Kidney (tissue), 13 donors: ENCODE measurements at regions not wholly inside any gene's neighbourhood (a gene's known extent, or its start where the extent isn't known, plus 50 kb on each side); places are given as distances from the start of the nearest gene placed in this dataset.

Source experiments
- DNase-seq, 5 donors: peaks; one replicate each; pipeline ENCODE4 v3.0.0-alpha.2; 2013 to 2020
- FAIRE-seq: peaks from 2 replicates; lab custom pipeline; 2012; peaks lifted over from hg19 to GRCh38; lab: Jason Lieb, UNC
- H3K27ac ChIP-seq, 2 donors: one replicate each; pipeline ENCODE4 v1.7.0; 2013; ENCODE audit warnings: low read depth in 2 of 2, low read length in 2 of 2, inconsistent platforms in 1 of 2
- H3K27me3 ChIP-seq: one replicate; pipeline ENCODE4 v1.7.1; 2013; ENCODE audit warnings: low read length, inconsistent platforms; ENCODE audit not compliant: control insufficient read depth, insufficient read depth
- H3K36me3 ChIP-seq, 3 donors: one replicate each; pipeline versions ENCODE4 v1.7.0 to v1.7.1; 2013; ENCODE audit warnings: low read length in 3 of 3, control low read depth in 1 of 3, inconsistent platforms in 1 of 3; ENCODE audit not compliant: insufficient read depth in 3 of 3, control insufficient read depth in 2 of 3
- H3K4me1 ChIP-seq, 3 donors: one replicate each; pipeline versions ENCODE4 v1.7.0 to v1.7.1; 2013; ENCODE audit warnings: low read length in 3 of 3, inconsistent platforms in 1 of 3, low read depth in 1 of 3; ENCODE audit not compliant: control insufficient read depth in 2 of 3, insufficient read depth in 2 of 3
- H3K4me3 ChIP-seq, 3 donors: one replicate each; pipeline versions ENCODE4 v1.7.0 to v1.8.1; 2013; ENCODE audit warnings: low read length in 3 of 3, control low read depth in 1 of 3, inconsistent platforms in 1 of 3
- H3K9ac ChIP-seq, 3 donors: one replicate each; pipeline versions ENCODE4 v1.7.0 to v1.7.1; 2013; ENCODE audit warnings: low read length in 3 of 3, control low read depth in 1 of 3, inconsistent platforms in 1 of 3
- H3K9me3 ChIP-seq, 3 donors: one replicate each; pipeline versions ENCODE4 v1.7.0 to v1.7.1; 2013; ENCODE audit warnings: low read length in 3 of 3, control low read depth in 1 of 3, inconsistent platforms in 1 of 3; ENCODE audit not compliant: control insufficient read depth in 2 of 3, insufficient read depth in 1 of 3
- CTCF ChIP-seq: IDR thresholded peaks from 3 replicates; pipeline ENCODE4 v1.5.1; 2012; ENCODE audit warnings: mild to moderate bottlenecking, moderate library complexity, borderline replicate concordance; ENCODE audit not compliant: insufficient read depth; ENCODE audit errors: extremely low read depth
- intact Hi-C: fragments of 100-400 bp; cut with DNase I; formaldehyde crosslinking; loops from one replicate; pipeline ENCODE4 v1.11.1; 2022
- donor health status: control.
- donor health status: control.
- donor health status: control.
- donor health status: control.
- donor health status: control.
- donor health status: DM: yes; HTN: yes; CAD: no.
- donor health status: Normal renal cell carcinoma (clear cell type).

- no peak overlapping the region for H3K27ac ChIP-seq
- no peaks in the 10 kb centered on the region for H3K4me1 ChIP-seq
- FAIRE-seq (no peak), DNase-seq (no peak)
- TF ChIP-seq CTCF: no peak
- no peaks in the 10 kb centered on the region for H3K36me3 ChIP-seq
- no peaks in the 10 kb centered on the region for H3K27me3 ChIP-seq
- H3K9ac ChIP-seq: no peak overlapping the region
- H3K9me3 ChIP-seq: no peaks in the 10 kb centered on the region
- intact Hi-C loops: no loop called here
- H3K4me3 ChIP-seq: no peak overlapping the region
Observed at GRCh38 chr5:33115467-33115866, 325.3 kb upstream of the TARS1 start.

GRCh38 chr5:33118761-33119415 lies 321.9 kb upstream of the TARS1 start:
- TF ChIP-seq CTCF: no peak
- Histone ChIP-seq H3K27me3 (no peaks in the 10 kb centered on the region), H3K4me1 (no peaks in the 10 kb centered on the region), H3K9me3 (no peaks in the 10 kb centered on the region), H3K9ac (no peak overlapping the region), H3K27ac (no peak overlapping the region), H3K4me3 (no peak overlapping the region), H3K36me3 (no peaks in the 10 kb centered on the region)
- intact Hi-C loops: no loop called here
- DNase-seq: no peak
- FAIRE-seq: no peak

GRCh38 chr5:33120671-33121070 lies 320.1 kb upstream of the TARS1 start:
- Histone ChIP-seq H3K9me3 (no peaks in the 10 kb centered on the region), H3K4me3 (no peak overlapping the region), H3K4me1 (no peaks in the 10 kb centered on the region), H3K36me3 (no peaks in the 10 kb centered on the region), H3K27ac (no peak overlapping the region), H3K9ac (no peak overlapping the region), H3K27me3 (no peaks in the 10 kb centered on the region)
- no peak for TF ChIP-seq CTCF
- intact Hi-C loops: no loop called here
- no peak for FAIRE-seq
- DNase-seq: no peak

- DNase-seq: peak in 1 of 5 donors; percentile 6
- no peak overlapping the region for H3K4me3 ChIP-seq
- no peak for TF ChIP-seq CTCF
- peaks cover 0 to 17% (median 0%) of the 10 kb centered on the region in 3 donors for H3K9me3 ChIP-seq
- H3K27me3 ChIP-seq: no peaks in the 10 kb centered on the region
- no peaks in the 10 kb centered on the region for H3K36me3 ChIP-seq
- H3K27ac ChIP-seq: no peak overlapping the region
- intact Hi-C loops: no loop called here
- no peak for FAIRE-seq
- no peak overlapping the region for H3K9ac ChIP-seq
- no peaks in the 10 kb centered on the region for H3K4me1 ChIP-seq
Observed at GRCh38 chr5:33129309-33129708, 311.5 kb upstream of the TARS1 start.
